IPS-NIHi11 (cell line): ENCODE measurements at regions not wholly inside any gene's neighbourhood (a gene's known extent, or its start where the extent isn't known, plus 50 kb on each side); places are given as distances from the start of the nearest gene placed in this dataset.

Source experiments
- DNase-seq: peaks from one replicate; pipeline ENCODE4 v3.0.0; 2012; ENCODE audit warnings: mixed read lengths, low spot score

GRCh38 chr7:91323626-91324158, 59.5 kb downstream of the FZD1 start:
- no peak for DNase-seq

GRCh38 chr7:91324663-91325062, 60.4 kb downstream of the FZD1 start:
- no peak for DNase-seq

- no peak for DNase-seq
Measured at GRCh38 chr7:91325726-91326125, 61.5 kb downstream of the FZD1 start.

GRCh38 chr7:91326516-91327199, 62.4 kb downstream of the FZD1 start:
- no peak for DNase-seq

GRCh38 chr7:91327346-91327745, 63.1 kb downstream of the FZD1 start:
- no peak for DNase-seq

GRCh38 chr7:91329571-91329970, 65.3 kb downstream of the FZD1 start:
- no peak for DNase-seq

- no peak for DNase-seq
Measured at GRCh38 chr7:91330191-91330808, 66.1 kb downstream of the FZD1 start.

GRCh38 chr7:91330866-91331265, 66.6 kb downstream of the FZD1 start:
- DNase-seq, result no peak

- no peak for DNase-seq
Measured at GRCh38 chr7:91336106-91336505, 71.9 kb downstream of the FZD1 start.

- no peak for DNase-seq
Measured at GRCh38 chr7:91338226-91339020, 74.2 kb downstream of the FZD1 start.

- DNase-seq, result no peak
Measured at GRCh38 chr7:91342346-91342745, 78.1 kb downstream of the FZD1 start.

GRCh38 chr7:91343420-91343960, 79.3 kb downstream of the FZD1 start:
- DNase-seq, result no peak

- DNase-seq, result no peak
Measured at GRCh38 chr7:91343996-91344629, 79.9 kb downstream of the FZD1 start.

- no peak for DNase-seq
Measured at GRCh38 chr7:91344911-91345310, 80.7 kb downstream of the FZD1 start.

- DNase-seq, result no peak
Measured at GRCh38 chr7:91345449-91345848, 81.2 kb downstream of the FZD1 start.

GRCh38 chr7:91346426-91346825, 82.2 kb downstream of the FZD1 start:
- no peak for DNase-seq

- no peak for DNase-seq
Measured at GRCh38 chr7:91347290-91347689, 83.1 kb downstream of the FZD1 start.

GRCh38 chr7:91348711-91349110, 84.5 kb downstream of the FZD1 start:
- DNase-seq, result no peak

- DNase-seq, result no peak
Measured at GRCh38 chr7:91351374-91351773, 87.1 kb downstream of the FZD1 start.

GRCh38 chr7:91352091-91352490, 87.9 kb downstream of the FZD1 start:
- DNase-seq, result no peak

GRCh38 chr7:91353848-91354247, 89.6 kb downstream of the FZD1 start:
- DNase-seq, result no peak
